HepG2 (cell line): ENCODE measurements at regions not wholly inside any gene's neighbourhood (a gene's known extent, or its start where the extent isn't known, plus 50 kb on each side); places are given as distances from the start of the nearest gene placed in this dataset.

Experiments
- BRCA1 ChIP-seq: sonication (generic); formaldehyde crosslinking; IDR thresholded peaks from 2 replicates; pipeline ENCODE4 v1.4.0; 2020; ENCODE audit warnings: missing genetic modification reagents
- CBX5 ChIP-seq: sonication (generic); formaldehyde crosslinking; IDR thresholded peaks from 2 replicates; pipeline ENCODE4 v1.4.0; 2020; ENCODE audit warnings: missing genetic modification reagents, borderline replicate concordance
- CEBPZ ChIP-seq: IDR thresholded peaks from 2 replicates; pipeline ENCODE4 v1.6.1; 2012; ENCODE audit warnings: low read length, improper control_type of control experiment
- KDM4B ChIP-seq: sonication (generic); formaldehyde crosslinking; IDR thresholded peaks from 2 replicates; pipeline ENCODE4 v1.4.0; 2020; ENCODE audit warnings: missing genetic modification reagents
- KLF12 ChIP-seq: sonication (generic); formaldehyde crosslinking; IDR thresholded peaks from 2 replicates; pipeline ENCODE4 v1.4.0; 2020; ENCODE audit warnings: missing genetic modification reagents, borderline replicate concordance
- MATR3 ChIP-seq: sonication (generic); formaldehyde crosslinking; IDR thresholded peaks from 2 replicates; pipeline ENCODE4 v1.4.0; 2020; ENCODE audit warnings: missing genetic modification reagents
- MZF1 ChIP-seq: sonication (generic); formaldehyde crosslinking; IDR thresholded peaks from 2 replicates; pipeline ENCODE4 v1.8.1; 2023; ENCODE audit warnings: mild to moderate bottlenecking, missing genetic modification reagents, borderline replicate concordance
- POGZ ChIP-seq: sonication (generic); formaldehyde crosslinking; IDR thresholded peaks from 2 replicates; pipeline ENCODE4 v1.4.0; 2020; ENCODE audit warnings: mild to moderate bottlenecking, missing genetic modification reagents
- PRPF4 ChIP-seq: fragments of 200-400 bp; formaldehyde crosslinking; IDR thresholded peaks from 2 replicates; pipeline ENCODE4 v1.6.1; 2016; ENCODE audit warnings: low read length, low read depth; ENCODE audit not compliant: poor library complexity, severe bottlenecking
- RBFOX2 ChIP-seq: fragments of 200-400 bp; formaldehyde crosslinking; IDR thresholded peaks from 2 replicates; pipeline ENCODE4 v1.6.1; 2017; ENCODE audit warnings: low read depth, mild to moderate bottlenecking, low read length
- RELA ChIP-seq: sonication (generic); formaldehyde crosslinking; IDR thresholded peaks from 2 replicates; pipeline ENCODE4 v1.4.0; 2020; ENCODE audit warnings: missing genetic modification reagents
- SALL1 ChIP-seq: sonication (generic); formaldehyde crosslinking; IDR thresholded peaks from 2 replicates; pipeline ENCODE4 v1.8.0; 2022; ENCODE audit warnings: mild to moderate bottlenecking, missing genetic modification reagents
- SP5 ChIP-seq: IDR thresholded peaks from 2 replicates; pipeline ENCODE4 v1.6.1; 2016; ENCODE audit warnings: low read depth, borderline replicate concordance
- TMF1 ChIP-seq: sonication (generic); formaldehyde crosslinking; IDR thresholded peaks from 2 replicates; pipeline ENCODE4 v1.8.1; 2022; ENCODE audit warnings: low read depth, missing genetic modification reagents
- TOE1 ChIP-seq: sonication (generic); formaldehyde crosslinking; IDR thresholded peaks from 2 replicates; pipeline ENCODE4 v1.4.0; 2020; ENCODE audit warnings: mild to moderate bottlenecking, missing genetic modification reagents
- WIZ ChIP-seq: sonication (generic); formaldehyde crosslinking; IDR thresholded peaks from 2 replicates; pipeline ENCODE4 v1.5.1; 2020; ENCODE audit warnings: mild to moderate bottlenecking, missing genetic modification reagents
- ZNF264 ChIP-seq: sonication (generic); formaldehyde crosslinking; IDR thresholded peaks from 2 replicates; pipeline ENCODE4 v1.4.0; 2020; ENCODE audit warnings: missing genetic modification reagents
- ZNF329 ChIP-seq: sonication (generic); formaldehyde crosslinking; IDR thresholded peaks from 2 replicates; pipeline ENCODE4 v1.9.0; 2021; ENCODE audit warnings: low read depth, mild to moderate bottlenecking, missing genetic modification reagents
- ZNF34 ChIP-seq: sonication (generic); formaldehyde crosslinking; IDR thresholded peaks from 2 replicates; pipeline ENCODE4 v1.4.0; 2020; ENCODE audit warnings: mild to moderate bottlenecking, missing genetic modification reagents, borderline replicate concordance
- ZNF343 ChIP-seq: sonication (generic); formaldehyde crosslinking; IDR thresholded peaks from 2 replicates; pipeline ENCODE4 v1.4.0; 2020; ENCODE audit warnings: mild to moderate bottlenecking, missing genetic modification reagents
- ZNF441 ChIP-seq: sonication (generic); formaldehyde crosslinking; IDR thresholded peaks from 2 replicates; pipeline ENCODE4 v1.7.0; 2021; ENCODE audit warnings: missing genetic modification reagents, borderline replicate concordance
- ZNF451 ChIP-seq: sonication (generic); formaldehyde crosslinking; IDR thresholded peaks from 2 replicates; pipeline ENCODE4 v1.5.0; 2020; ENCODE audit warnings: mild to moderate bottlenecking, missing genetic modification reagents
- ZNF780A ChIP-seq: sonication (generic); formaldehyde crosslinking; IDR thresholded peaks from 2 replicates; pipeline ENCODE4 v1.8.0; 2022; ENCODE audit warnings: mild to moderate bottlenecking, missing genetic modification reagents, moderate library complexity
- TF ChIP-seq, protein P1 (sequence below): IDR thresholded peaks from 2 replicates; pipeline ENCODE4 v1.6.1; 2016; ENCODE audit warnings: missing compliant biosample characterization, missing genetic modification reagents, borderline replicate concordance
- TF ChIP-seq, protein P2 (sequence below): sonication (generic); formaldehyde crosslinking; IDR thresholded peaks from 2 replicates; pipeline ENCODE4 v1.4.0; 2020; ENCODE audit warnings: mild to moderate bottlenecking, missing genetic modification reagents
- TF ChIP-seq, protein P3 (sequence below): sonication (generic); formaldehyde crosslinking; IDR thresholded peaks from 2 replicates; pipeline ENCODE4 v1.5.0; 2020; ENCODE audit warnings: missing genetic modification reagents
- TF ChIP-seq, protein P4 (sequence below): sonication (generic); formaldehyde crosslinking; IDR thresholded peaks from 2 replicates; pipeline ENCODE4 v1.8.0; 2023; ENCODE audit warnings: mild to moderate bottlenecking, missing genetic modification reagents

- TF ChIP-seq KLF12 (CRISPR knock-in tag) (no peak), SALL1 (peak; percentile 95), ZNF780A (no peak), CBX5 (CRISPR knock-in tag) (peak; percentile 96), ZNF34 (CRISPR knock-in tag) (no peak), CEBPZ (no peak), WIZ (0 out of 2 replicates have a peak, but pooled peaks have one; percentile 70), TOE1 (CRISPR knock-in tag) (no peak), POGZ (CRISPR knock-in tag) (peak; percentile 96), ZNF441 (CRISPR knock-in tag) (peak; percentile 72; the same call in 1 of the 2 replicates), BRCA1 (no peak), KDM4B (CRISPR knock-in tag) (peak; percentile 89), SP5 (CRISPR knock-in tag) (peak; percentile 49; the same call in 1 of the 2 replicates), PRPF4 (no peak), ZNF451 (CRISPR knock-in tag) (peak; percentile 74; the same call in 1 of the 2 replicates), ZNF343 (CRISPR knock-in tag) (no peak), MATR3 (CRISPR knock-in tag) (no peak), ZNF329 (no peak), RBFOX2 (peak; percentile 5; the same call in 1 of the 2 replicates), TMF1 (no peak), ZNF264 (CRISPR knock-in tag) (peak; percentile 83), RELA (peak; percentile 50; the same call in 1 of the 2 replicates), MZF1 (CRISPR knock-in tag) (no peak)
- TF ChIP-seq, protein P1, sequence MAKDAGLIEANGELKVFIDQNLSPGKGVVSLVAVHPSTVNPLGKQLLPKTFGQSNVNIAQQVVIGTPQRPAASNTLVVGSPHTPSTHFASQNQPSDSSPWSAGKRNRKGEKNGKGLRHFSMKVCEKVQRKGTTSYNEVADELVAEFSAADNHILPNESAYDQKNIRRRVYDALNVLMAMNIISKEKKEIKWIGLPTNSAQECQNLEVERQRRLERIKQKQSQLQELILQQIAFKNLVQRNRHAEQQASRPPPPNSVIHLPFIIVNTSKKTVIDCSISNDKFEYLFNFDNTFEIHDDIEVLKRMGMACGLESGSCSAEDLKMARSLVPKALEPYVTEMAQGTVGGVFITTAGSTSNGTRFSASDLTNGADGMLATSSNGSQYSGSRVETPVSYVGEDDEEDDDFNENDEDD (CRISPR knock-in tag): peak; percentile 85; the same call in 1 of the 2 replicates
- TF ChIP-seq, protein P2, sequence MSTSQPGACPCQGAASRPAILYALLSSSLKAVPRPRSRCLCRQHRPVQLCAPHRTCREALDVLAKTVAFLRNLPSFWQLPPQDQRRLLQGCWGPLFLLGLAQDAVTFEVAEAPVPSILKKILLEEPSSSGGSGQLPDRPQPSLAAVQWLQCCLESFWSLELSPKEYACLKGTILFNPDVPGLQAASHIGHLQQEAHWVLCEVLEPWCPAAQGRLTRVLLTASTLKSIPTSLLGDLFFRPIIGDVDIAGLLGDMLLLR: no peak
- TF ChIP-seq, protein P3, sequence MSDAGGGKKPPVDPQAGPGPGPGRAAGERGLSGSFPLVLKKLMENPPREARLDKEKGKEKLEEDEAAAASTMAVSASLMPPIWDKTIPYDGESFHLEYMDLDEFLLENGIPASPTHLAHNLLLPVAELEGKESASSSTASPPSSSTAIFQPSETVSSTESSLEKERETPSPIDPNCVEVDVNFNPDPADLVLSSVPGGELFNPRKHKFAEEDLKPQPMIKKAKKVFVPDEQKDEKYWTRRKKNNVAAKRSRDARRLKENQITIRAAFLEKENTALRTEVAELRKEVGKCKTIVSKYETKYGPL: no peak
- TF ChIP-seq, protein P4, sequence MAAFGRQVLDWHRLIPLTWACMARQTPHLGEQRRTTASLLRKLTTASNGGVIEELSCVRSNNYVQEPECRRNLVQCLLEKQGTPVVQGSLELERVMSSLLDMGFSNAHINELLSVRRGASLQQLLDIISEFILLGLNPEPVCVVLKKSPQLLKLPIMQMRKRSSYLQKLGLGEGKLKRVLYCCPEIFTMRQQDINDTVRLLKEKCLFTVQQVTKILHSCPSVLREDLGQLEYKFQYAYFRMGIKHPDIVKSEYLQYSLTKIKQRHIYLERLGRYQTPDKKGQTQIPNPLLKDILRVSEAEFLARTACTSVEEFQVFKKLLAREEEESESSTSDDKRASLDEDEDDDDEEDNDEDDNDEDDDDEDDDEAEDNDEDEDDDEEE: no peak
Measured at GRCh38 chr14:54133896-54134295, 177.3 kb upstream of the BMP4 start (continued).
